Lower leg skin (tissue), 3 donors: ENCODE measurements at regions not wholly inside any gene's neighbourhood (a gene's known extent, or its start where the extent isn't known, plus 50 kb on each side); places are given as distances from the start of the nearest gene placed in this dataset.

Experiments used
- POLR2A ChIP-seq, 2 donors: fragments of 450-650 bp; IDR thresholded peaks; one replicate each; pipeline ENCODE4 v1.6.1; 2016 to 2017; ENCODE audit warnings: antibody characterized with exemption in 2 of 2, mild to moderate bottlenecking in 1 of 2, moderate library complexity in 1 of 2
- TF ChIP-seq, protein P1 (sequence below), 3 donors: fragments of 450-650 bp; IDR thresholded peaks; one replicate each; pipeline ENCODE4 v1.5.1; 2016; ENCODE audit warnings: antibody characterized with exemption in 3 of 3, mild to moderate bottlenecking in 3 of 3, moderate library complexity in 2 of 3

DNA sequence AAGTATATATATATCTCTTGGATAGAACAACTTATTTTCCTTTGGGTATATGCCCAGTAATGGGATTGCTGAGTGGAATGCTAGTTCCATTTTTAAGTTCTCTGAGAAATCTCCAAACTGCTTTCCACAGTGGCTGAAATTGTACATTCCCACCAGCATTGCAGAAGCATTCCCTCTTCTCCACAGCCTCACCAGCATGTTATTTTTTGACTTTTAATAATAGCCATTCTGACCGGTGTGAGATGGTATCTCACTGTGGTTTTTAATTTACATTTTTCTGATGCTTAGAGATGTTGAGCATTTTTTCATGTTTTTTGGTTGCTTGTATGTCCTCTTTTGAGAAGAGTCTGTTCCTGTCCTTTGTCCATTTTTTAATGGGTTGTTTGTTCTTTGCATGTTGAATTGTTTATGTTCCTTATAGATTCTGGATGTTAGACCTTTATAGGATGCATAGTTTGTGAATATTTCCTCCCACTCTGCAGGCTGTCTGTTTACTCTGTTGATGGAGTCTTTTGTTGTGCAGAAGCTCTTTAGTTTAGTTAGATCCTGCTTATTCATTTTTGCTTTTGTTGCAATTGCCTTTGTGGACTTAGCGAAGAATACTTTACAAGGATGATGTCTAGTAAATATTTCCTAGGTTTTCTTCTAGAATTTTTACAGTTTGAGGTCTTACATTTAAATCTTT lies 82.7 kb upstream of the NR2F2 start:
- no peak for TF ChIP-seq POLR2A (IDR thresholded peaks at IDR 0.05)
- TF ChIP-seq, protein P1, sequence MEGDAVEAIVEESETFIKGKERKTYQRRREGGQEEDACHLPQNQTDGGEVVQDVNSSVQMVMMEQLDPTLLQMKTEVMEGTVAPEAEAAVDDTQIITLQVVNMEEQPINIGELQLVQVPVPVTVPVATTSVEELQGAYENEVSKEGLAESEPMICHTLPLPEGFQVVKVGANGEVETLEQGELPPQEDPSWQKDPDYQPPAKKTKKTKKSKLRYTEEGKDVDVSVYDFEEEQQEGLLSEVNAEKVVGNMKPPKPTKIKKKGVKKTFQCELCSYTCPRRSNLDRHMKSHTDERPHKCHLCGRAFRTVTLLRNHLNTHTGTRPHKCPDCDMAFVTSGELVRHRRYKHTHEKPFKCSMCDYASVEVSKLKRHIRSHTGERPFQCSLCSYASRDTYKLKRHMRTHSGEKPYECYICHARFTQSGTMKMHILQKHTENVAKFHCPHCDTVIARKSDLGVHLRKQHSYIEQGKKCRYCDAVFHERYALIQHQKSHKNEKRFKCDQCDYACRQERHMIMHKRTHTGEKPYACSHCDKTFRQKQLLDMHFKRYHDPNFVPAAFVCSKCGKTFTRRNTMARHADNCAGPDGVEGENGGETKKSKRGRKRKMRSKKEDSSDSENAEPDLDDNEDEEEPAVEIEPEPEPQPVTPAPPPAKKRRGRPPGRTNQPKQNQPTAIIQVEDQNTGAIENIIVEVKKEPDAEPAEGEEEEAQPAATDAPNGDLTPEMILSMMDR (IDR thresholded peaks at IDR 0.05), result no peak
